ENCODE measurements at regions not wholly inside any gene's neighbourhood (a gene's known extent, or its start where the extent isn't known, plus 50 kb on each side); places are given as distances from the start of the nearest gene placed in this dataset.

DNA sequence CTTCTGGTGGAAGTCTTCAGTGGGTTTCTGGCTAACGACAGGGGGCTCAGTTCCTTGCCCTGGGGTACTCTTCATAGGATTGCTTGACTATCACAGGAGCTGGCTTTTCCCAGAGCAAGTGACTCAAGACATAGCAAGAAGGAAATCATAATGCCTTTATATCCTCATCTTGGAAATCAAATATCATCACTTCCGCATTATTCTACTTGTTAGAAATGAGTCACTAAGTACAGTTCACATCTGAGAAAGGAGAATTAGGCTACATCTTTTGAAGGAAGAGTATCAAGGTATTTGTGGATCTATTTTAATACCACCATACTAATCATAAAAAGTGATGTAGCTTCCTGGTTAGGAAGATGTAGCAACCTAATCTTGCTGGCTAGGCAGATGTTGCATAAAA lies 148.2 kb upstream of the RAI14 start:
- Histone ChIP-seq H2AFZ (ENCODE audit: low read depth, low read length) (no peak overlapping the region), H4K20me1 (replicated peaks; ENCODE audit: control insufficient read depth, insufficient read depth, low read length) (no peaks in the 10 kb centered on the region), H3K9ac (ENCODE audit: insufficient read depth in 1 of 2, low read depth in 2 of 2, low read length in 2 of 2) (no peak overlapping the region), H3K27me3 (ENCODE audit: control insufficient read depth in 2 of 2, insufficient read depth in 2 of 2, low read length in 2 of 2) (peaks cover 7 to 9% of the 10 kb centered on the region in 2 experiments; a peak in 3 of 5 replicates), H3K27ac (ENCODE audit: extremely low read depth, low read depth, low read length) (no peak overlapping the region), H3K4me3 (no peak overlapping the region), H3K9me3 (replicated peaks; ENCODE audit: control insufficient read depth, insufficient read depth, low read depth, low read length) (no peaks in the 10 kb centered on the region), H3K36me3 (ENCODE audit: control insufficient read depth, insufficient read depth, low read length) (no peaks in the 10 kb centered on the region), H3K4me2 (ENCODE audit: insufficient read depth, low read length) (no peak overlapping the region), H3K4me1 (replicated peaks in 1 of 2; ENCODE audit: control insufficient read depth in 2 of 2, insufficient read depth in 2 of 2, low read length in 2 of 2) (no peaks in the 10 kb centered on the region), H3K79me2 (ENCODE audit: control insufficient read depth, insufficient read depth, low read length) (no peaks in the 10 kb centered on the region), H3K9me1 (ENCODE audit: control insufficient read depth, insufficient read depth, low read length) (no peaks in the 10 kb centered on the region)
- ChIA-PET POLR2A (interaction anchor here (1.4 kb wide), 1 partner anchor 13 kb away, joined by 3 read pairs; no protein-coding TSS in a partner anchor), CTCF (ENCODE audit: low intra/inter-chr PET ratio) (no interaction called here)
- BruUV-seq (replicated peaks), result no TSS peak
- ATAC-seq (no peak), DNase-seq (ENCODE audit: extremely low read depth in 1 of 4, low spot score in 3 of 4) (no peak), FAIRE-seq (no peak)
- 10% methylated on average over 2 of the region's 2 CpGs for WGBS (ENCODE audit: insufficient coverage, low coverage, missing lambda C conversion rate)
- in situ Hi-C loops (cut with MboI), result no loop called here
- intact Hi-C loops (cut with micrococcal nuclease), result no loop called here
- no peak for TF ChIP-seq FOSL1 (tag; conservative IDR thresholded peaks at IDR 0.05)
- no peak for TF ChIP-seq ZNF444 (CRISPR knock-in tag; IDR thresholded peaks at IDR 0.05)
- no peak for TF ChIP-seq NCOA6 (IDR thresholded peaks at IDR 0.05)
- no peak for TF ChIP-seq TCFL5 (CRISPR knock-in tag; conservative IDR thresholded peaks at IDR 0.05)
- no peak for TF ChIP-seq PRPF4 (IDR thresholded peaks at IDR 0.05; ENCODE audit: insufficient read depth, low read depth, low read length, poor library complexity, severe bottlenecking)
- TF ChIP-seq, protein P1, sequence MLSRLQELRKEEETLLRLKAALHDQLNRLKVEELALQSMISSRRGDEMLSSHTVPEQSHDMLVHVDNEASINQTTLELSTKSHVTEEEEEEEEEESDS (CRISPR knock-in tag; IDR thresholded peaks at IDR 0.05), result no peak
- no peak for TF ChIP-seq BCOR (IDR thresholded peaks at IDR 0.05)
- TF ChIP-seq, protein P2, sequence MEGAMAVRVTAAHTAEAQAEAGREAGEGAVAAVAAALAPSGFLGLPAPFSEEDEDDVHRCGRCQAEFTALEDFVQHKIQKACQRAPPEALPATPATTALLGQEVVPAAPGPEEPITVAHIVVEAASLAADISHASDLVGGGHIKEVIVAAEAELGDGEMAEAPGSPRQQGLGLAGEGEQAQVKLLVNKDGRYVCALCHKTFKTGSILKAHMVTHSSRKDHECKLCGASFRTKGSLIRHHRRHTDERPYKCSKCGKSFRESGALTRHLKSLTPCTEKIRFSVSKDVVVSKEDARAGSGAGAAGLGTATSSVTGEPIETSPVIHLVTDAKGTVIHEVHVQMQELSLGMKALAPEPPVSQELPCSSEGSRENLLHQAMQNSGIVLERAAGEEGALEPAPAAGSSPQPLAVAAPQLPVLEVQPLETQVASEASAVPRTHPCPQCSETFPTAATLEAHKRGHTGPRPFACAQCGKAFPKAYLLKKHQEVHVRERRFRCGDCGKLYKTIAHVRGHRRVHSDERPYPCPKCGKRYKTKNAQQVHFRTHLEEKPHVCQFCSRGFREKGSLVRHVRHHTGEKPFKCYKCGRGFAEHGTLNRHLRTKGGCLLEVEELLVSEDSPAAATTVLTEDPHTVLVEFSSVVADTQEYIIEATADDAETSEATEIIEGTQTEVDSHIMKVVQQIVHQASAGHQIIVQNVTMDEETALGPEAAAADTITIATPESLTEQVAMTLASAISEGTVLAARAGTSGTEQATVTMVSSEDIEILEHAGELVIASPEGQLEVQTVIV (CRISPR knock-in tag; IDR thresholded peaks at IDR 0.05; ENCODE audit: borderline replicate concordance), result no peak

All from K562 (cell line).